ENCODE measurements at regions not wholly inside any gene's neighbourhood (a gene's known extent, or its start where the extent isn't known, plus 50 kb on each side); places are given as distances from the start of the nearest gene placed in this dataset.

- H3K4me1 Mint-ChIP-seq, result no peaks in the 10 kb centered on the region
- TF ChIP-seq, protein P1, sequence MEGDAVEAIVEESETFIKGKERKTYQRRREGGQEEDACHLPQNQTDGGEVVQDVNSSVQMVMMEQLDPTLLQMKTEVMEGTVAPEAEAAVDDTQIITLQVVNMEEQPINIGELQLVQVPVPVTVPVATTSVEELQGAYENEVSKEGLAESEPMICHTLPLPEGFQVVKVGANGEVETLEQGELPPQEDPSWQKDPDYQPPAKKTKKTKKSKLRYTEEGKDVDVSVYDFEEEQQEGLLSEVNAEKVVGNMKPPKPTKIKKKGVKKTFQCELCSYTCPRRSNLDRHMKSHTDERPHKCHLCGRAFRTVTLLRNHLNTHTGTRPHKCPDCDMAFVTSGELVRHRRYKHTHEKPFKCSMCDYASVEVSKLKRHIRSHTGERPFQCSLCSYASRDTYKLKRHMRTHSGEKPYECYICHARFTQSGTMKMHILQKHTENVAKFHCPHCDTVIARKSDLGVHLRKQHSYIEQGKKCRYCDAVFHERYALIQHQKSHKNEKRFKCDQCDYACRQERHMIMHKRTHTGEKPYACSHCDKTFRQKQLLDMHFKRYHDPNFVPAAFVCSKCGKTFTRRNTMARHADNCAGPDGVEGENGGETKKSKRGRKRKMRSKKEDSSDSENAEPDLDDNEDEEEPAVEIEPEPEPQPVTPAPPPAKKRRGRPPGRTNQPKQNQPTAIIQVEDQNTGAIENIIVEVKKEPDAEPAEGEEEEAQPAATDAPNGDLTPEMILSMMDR (conservative IDR thresholded peaks at IDR 0.05), result no peak
- H3K27me3 Mint-ChIP-seq (ENCODE audit: low read depth), result no peaks in the 10 kb centered on the region
- DNase-seq (ENCODE audit: low read depth, low spot score), result no peak
- H3K36me3 Mint-ChIP-seq (ENCODE audit: low read depth), result no peaks in the 10 kb centered on the region
- no peak overlapping the region for H3K27ac Mint-ChIP-seq (ENCODE audit: unreplicated experiment)
- no peaks in the 10 kb centered on the region for H3K9me3 Mint-ChIP-seq
- no peak overlapping the region for H3K4me3 Mint-ChIP-seq
These were observed 765.7 kb upstream of the IGFBP7 start for GRCh38 chr4:57875829-57876392.

- Mint-ChIP-seq H3K36me3 (ENCODE audit: low read depth) (no peaks in the 10 kb centered on the region), H3K4me3 (no peak overlapping the region), H3K9me3 (no peaks in the 10 kb centered on the region), H3K27ac (ENCODE audit: unreplicated experiment) (no peak overlapping the region), H3K27me3 (ENCODE audit: low read depth) (no peaks in the 10 kb centered on the region), H3K4me1 (no peaks in the 10 kb centered on the region)
- TF ChIP-seq, protein P1 (conservative IDR thresholded peaks at IDR 0.05), result no peak
- no peak for DNase-seq (ENCODE audit: low read depth, low spot score)
These were observed 756.4 kb upstream of the IGFBP7 start for GRCh38 chr4:57866468-57867171.

DNA sequence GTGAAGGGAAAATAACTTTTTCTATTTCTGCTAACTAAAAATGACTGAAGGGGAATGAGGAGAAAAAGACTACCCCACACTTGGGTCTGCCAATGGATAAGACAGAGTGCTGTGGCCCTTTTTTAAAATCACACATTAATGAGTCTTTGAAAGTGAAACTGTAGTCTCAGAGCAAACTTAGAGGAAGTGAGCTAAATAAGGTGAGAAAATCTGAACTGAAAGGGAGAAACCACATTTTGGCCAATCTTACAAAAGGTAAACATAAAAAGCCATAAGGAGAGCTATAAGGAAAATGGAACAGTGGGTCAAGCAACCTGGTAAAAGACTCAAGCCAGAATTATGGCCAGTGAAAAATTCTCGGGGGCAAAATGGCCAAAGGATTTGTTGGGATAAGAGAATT lies 755.1 kb upstream of the IGFBP7 start:
- no peak overlapping the region for H3K27ac Mint-ChIP-seq (ENCODE audit: unreplicated experiment)
- H3K36me3 Mint-ChIP-seq (ENCODE audit: low read depth), result no peaks in the 10 kb centered on the region
- no peaks in the 10 kb centered on the region for H3K9me3 Mint-ChIP-seq
- TF ChIP-seq, protein P1 (conservative IDR thresholded peaks at IDR 0.05), result no peak
- no peaks in the 10 kb centered on the region for H3K4me1 Mint-ChIP-seq
- H3K4me3 Mint-ChIP-seq, result no peak overlapping the region
- H3K27me3 Mint-ChIP-seq (ENCODE audit: low read depth), result no peaks in the 10 kb centered on the region
- no peak for DNase-seq (ENCODE audit: low read depth, low spot score)

DNA sequence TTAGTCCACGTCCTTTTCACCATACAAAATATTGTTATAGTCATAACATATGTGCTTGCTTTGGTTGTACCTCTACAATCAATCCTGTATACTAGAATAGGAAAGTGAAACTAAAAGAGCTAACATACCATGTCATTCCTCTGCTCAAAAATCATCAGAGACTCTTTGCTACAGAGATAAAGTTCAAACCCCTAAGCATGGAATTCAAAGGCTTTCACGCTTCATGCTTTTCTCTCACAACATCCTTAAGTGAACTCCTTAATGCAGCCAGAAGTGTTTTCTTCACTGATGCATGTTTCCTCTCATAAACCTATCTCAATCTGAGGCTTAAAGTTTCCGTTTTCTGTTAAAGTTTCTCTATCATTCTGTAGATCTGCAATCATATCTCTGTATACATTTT lies 744.6 kb upstream of the IGFBP7 start:
- peaks cover 11% of the 10 kb centered on the region for H3K4me1 Mint-ChIP-seq
- no peak overlapping the region for H3K4me3 Mint-ChIP-seq
- DNase-seq (ENCODE audit: low read depth, low spot score), result no peak
- peaks cover 5% of the 10 kb centered on the region for H3K9me3 Mint-ChIP-seq
- TF ChIP-seq, protein P1 (conservative IDR thresholded peaks at IDR 0.05), result no peak
- no peak overlapping the region for H3K27ac Mint-ChIP-seq (ENCODE audit: unreplicated experiment)
- no peaks in the 10 kb centered on the region for H3K27me3 Mint-ChIP-seq (ENCODE audit: low read depth)
- H3K36me3 Mint-ChIP-seq (ENCODE audit: low read depth), result no peaks in the 10 kb centered on the region

DNA sequence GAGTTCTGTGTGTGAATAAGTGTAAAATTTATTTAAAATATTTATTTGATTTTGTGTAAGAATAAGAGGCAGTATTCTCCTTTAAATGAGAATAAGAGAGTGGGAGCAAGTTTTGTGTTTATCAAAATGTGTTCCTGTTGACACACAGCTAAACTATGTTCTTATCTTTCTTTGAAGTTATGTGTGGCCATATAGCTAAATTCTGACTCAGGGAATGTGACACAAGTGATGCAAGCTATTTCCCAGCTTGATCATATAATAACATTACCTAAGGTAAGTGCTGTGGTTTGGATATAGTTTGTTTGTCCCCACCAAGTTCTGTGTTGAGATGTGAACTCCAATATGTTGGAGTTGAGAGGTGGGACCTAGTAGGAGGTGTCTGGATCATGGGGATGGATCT lies 740.0 kb upstream of the IGFBP7 start:
- Mint-ChIP-seq H3K36me3 (ENCODE audit: low read depth) (no peaks in the 10 kb centered on the region), H3K4me1 (peaks cover 11% of the 10 kb centered on the region), H3K27me3 (ENCODE audit: low read depth) (no peaks in the 10 kb centered on the region), H3K4me3 (no peak overlapping the region), H3K9me3 (peaks cover 5% of the 10 kb centered on the region), H3K27ac (ENCODE audit: unreplicated experiment) (no peak overlapping the region)
- TF ChIP-seq, protein P1 (conservative IDR thresholded peaks at IDR 0.05), result no peak
- no peak for DNase-seq (ENCODE audit: low read depth, low spot score)

All from neural crest cell (in vitro differentiated cells).